Type B pancreatic cell (in vitro differentiated cells): ENCODE measurements at regions not wholly inside any gene's neighbourhood (a gene's known extent, or its start where the extent isn't known, plus 50 kb on each side); places are given as distances from the start of the nearest gene placed in this dataset.
"Not testable (repeated sequence)": the region's sequence is repeated elsewhere in the genome, so short reads cannot be mapped to it uniquely, and the experiment has no call there.

ENCODE experiments used
- DNase-seq: peaks from one replicate; pipeline ENCODE4 v3.0.0; 2021; ENCODE audit warnings: mixed read lengths; ENCODE audit not compliant: unreplicated experiment; ENCODE audit errors: extremely low spot score
- H3K27ac Mint-ChIP-seq: 2 replicates; pipeline ENCODE4 v1.8.0; 2021; ENCODE audit warnings: mild to moderate bottlenecking, mixed read lengths
- H3K27me3 Mint-ChIP-seq: 2 replicates; pipeline ENCODE4 v1.8.0; 2021; ENCODE audit warnings: mixed read lengths
- H3K36me3 Mint-ChIP-seq: 2 replicates; pipeline ENCODE4 v1.8.0; 2021; ENCODE audit warnings: mixed read lengths
- H3K4me1 Mint-ChIP-seq: one replicate; pipeline ENCODE4 v1.8.0; 2021; ENCODE audit warnings: mixed read lengths; ENCODE audit not compliant: unreplicated experiment
- H3K4me3 Mint-ChIP-seq: 2 replicates; pipeline ENCODE4 v1.8.0; 2021; ENCODE audit warnings: mild to moderate bottlenecking, mixed read lengths
- H3K9me3 Mint-ChIP-seq: 2 replicates; pipeline ENCODE4 v1.8.0; 2021; ENCODE audit warnings: mixed read lengths
- CTCF ChIP-seq: fragments of 200-600 bp; sonication (generic); conservative IDR thresholded peaks from 2 replicates; pipeline ENCODE4 v1.5.0; 2021; ENCODE audit warnings: antibody characterized with exemption, mild to moderate bottlenecking

DNA sequence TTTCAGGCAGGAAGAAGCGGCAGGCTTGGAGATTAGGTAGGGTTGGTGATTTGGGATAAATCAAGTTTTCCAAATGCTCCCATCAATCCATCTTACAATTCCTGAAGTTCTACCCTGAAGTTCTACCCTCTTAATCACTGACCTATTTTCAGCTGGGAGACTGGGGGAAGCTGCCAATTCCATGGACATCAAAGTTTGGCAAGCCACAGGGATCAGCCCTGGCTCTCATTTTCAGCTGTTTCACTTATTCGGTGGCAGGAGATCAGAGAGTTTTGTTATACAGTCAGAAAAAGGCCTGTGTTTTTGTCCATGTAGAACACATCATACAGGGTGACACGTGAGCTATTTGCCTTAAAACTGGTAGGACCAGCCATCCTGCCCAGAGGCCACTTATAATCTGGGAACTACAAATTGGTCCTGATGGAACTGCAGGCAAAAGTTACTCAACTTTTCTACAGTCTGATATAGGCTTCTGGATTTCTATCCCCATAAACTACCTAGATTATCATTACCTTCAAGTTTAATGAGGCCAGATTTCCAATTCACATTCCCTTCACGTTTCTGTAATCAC, 112.9 kb upstream of the ZNF746 start:
- Mint-ChIP-seq H3K36me3 (peaks cover 60% of the 10 kb centered on the region), H3K27ac (no peak overlapping the region), H3K27me3 (no peaks in the 10 kb centered on the region), H3K4me1 (no peaks in the 10 kb centered on the region), H3K9me3 (no peaks in the 10 kb centered on the region), H3K4me3 (no peak overlapping the region)
- DNase-seq: no peak
- TF ChIP-seq CTCF: no peak

DNA sequence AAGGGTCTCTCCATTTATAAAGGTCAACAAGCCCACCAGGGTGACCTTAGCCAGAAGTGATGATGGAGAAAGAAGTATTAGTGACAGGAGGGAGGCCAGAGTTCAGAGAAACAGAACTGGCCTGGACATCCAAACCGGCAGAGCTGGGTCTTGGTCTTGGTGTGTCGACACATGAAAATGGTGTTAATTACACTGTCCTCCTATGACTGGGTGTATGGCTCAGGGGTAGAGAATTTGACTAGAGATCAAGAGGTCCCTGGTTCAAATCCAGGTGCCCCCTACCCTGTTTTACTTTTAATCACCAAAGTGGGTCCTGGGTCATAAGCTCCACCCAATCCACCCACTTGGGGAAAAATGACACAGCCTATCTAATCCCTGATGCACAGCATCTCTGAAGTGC, 110.6 kb upstream of the ZNF746 start:
- no peak for DNase-seq
- TF ChIP-seq CTCF: no peak
- Mint-ChIP-seq H3K9me3 (no peaks in the 10 kb centered on the region), H3K4me3 (no peak overlapping the region), H3K36me3 (peaks cover 44% of the 10 kb centered on the region), H3K27ac (no peak overlapping the region), H3K27me3 (no peaks in the 10 kb centered on the region), H3K4me1 (no peaks in the 10 kb centered on the region)

- no peak overlapping the region for H3K27ac Mint-ChIP-seq
- H3K27me3 Mint-ChIP-seq: no peaks in the 10 kb centered on the region
- no peaks in the 10 kb centered on the region for H3K4me1 Mint-ChIP-seq
- H3K9me3 Mint-ChIP-seq: no peaks in the 10 kb centered on the region
- no peak for DNase-seq
- TF ChIP-seq CTCF: no peak
- no peak overlapping the region for H3K4me3 Mint-ChIP-seq
- peaks cover 39% of the 10 kb centered on the region for H3K36me3 Mint-ChIP-seq
Measured at GRCh38 chr7:149607683-149608082, 110.1 kb upstream of the ZNF746 start.

- Mint-ChIP-seq H3K4me1 (no peaks in the 10 kb centered on the region), H3K27ac (no peak overlapping the region), H3K9me3 (no peaks in the 10 kb centered on the region), H3K27me3 (no peaks in the 10 kb centered on the region), H3K4me3 (no peak overlapping the region), H3K36me3 (peaks cover 36% of the 10 kb centered on the region)
- no peak for DNase-seq
- TF ChIP-seq CTCF: no peak
Measured at GRCh38 chr7:149606826-149607225, 109.2 kb upstream of the ZNF746 start.

DNA sequence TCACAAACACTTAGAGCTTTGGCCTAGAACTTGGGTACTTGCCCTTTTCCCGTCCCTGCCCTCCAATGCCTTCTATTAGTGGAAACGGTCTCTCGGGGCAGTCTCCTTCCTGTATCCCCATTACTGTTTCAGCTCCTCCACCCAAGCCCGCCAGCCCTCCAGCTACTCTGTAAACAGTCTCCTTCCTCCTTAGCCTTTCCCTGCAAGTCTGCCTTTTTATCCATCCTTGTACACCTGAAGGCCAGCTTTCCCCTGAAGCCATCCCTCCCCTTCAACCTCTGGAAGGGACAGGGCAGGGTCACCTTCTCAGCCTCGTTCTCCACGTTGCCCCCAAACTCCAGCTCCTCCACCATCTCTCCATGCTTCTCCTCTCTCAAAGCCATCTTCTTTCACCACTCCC, 108.1 kb upstream of the ZNF746 start:
- Mint-ChIP-seq H3K27me3 (no peaks in the 10 kb centered on the region), H3K4me3 (no peak overlapping the region), H3K36me3 (peaks cover 34% of the 10 kb centered on the region), H3K9me3 (no peaks in the 10 kb centered on the region), H3K27ac (no peak overlapping the region), H3K4me1 (no peaks in the 10 kb centered on the region)
- no peak for DNase-seq
- TF ChIP-seq CTCF: no peak

- Mint-ChIP-seq H3K36me3 (peaks cover 39% of the 10 kb centered on the region), H3K4me1 (no peaks in the 10 kb centered on the region), H3K27ac (no peak overlapping the region), H3K4me3 (no peak overlapping the region), H3K27me3 (no peaks in the 10 kb centered on the region), H3K9me3 (no peaks in the 10 kb centered on the region)
- no peak for DNase-seq
- TF ChIP-seq CTCF: no peak
Measured at GRCh38 chr7:149604521-149604920, 106.9 kb upstream of the ZNF746 start.

DNA sequence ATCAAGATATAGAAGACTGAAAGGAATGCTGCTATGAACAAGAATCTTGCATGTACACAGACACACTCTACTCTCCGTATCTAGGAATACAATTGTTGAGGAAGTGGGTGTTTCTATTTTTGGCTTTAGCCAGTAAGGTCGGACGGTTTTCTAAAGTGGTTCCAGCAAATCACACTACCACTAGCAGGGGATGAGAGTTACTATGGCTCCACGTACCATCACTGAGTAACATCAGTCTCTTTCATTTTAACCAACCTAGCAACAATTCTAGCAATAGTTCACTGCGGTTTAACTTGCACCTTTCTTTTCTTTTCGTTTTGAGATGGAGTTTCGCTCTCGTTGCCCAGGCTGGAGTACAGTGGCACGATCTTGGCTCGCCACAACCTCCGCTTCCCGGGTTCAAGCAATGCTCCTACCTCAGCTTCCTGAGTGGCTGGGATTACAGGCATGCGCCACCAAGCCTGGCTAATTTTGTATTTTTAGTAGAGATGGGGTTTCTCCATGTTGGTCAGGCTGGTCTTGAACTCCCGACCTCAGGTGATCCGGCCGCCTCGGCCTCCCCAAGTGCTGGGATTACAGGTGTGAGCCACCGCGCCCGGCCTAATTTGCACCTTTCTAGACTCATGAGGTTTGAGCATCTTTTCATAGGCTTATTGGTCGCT, 103.2 kb upstream of the ZNF746 start:
- not testable (repeated sequence) for H3K4me3 Mint-ChIP-seq
- peaks cover 19% of the 10 kb centered on the region for H3K36me3 Mint-ChIP-seq

More for the DNA sequence above, 103.2 kb upstream of the ZNF746 start:
- H3K27me3 Mint-ChIP-seq, H3K27ac Mint-ChIP-seq, DNase-seq, H3K4me1 Mint-ChIP-seq, H3K9me3 Mint-ChIP-seq: not testable (repeated sequence)
